Skeletal muscle satellite cell (primary cell): ENCODE measurements at regions not wholly inside any gene's neighbourhood (a gene's known extent, or its start where the extent isn't known, plus 50 kb on each side); places are given as distances from the start of the nearest gene placed in this dataset.

Experiments
- H3K27me3 ChIP-seq: 2 replicates; pipeline ENCODE4 v1.7.0; 2013; ENCODE audit warnings: low read length; ENCODE audit not compliant: control insufficient read depth, insufficient read depth
- H3K36me3 ChIP-seq: 2 replicates; pipeline ENCODE4 v1.7.0; 2013; ENCODE audit warnings: mild to moderate bottlenecking, control low read depth, low read length; ENCODE audit not compliant: insufficient read depth
- H3K4me1 ChIP-seq: 2 replicates; pipeline ENCODE4 v1.7.0; 2013; ENCODE audit warnings: low read length; ENCODE audit not compliant: control insufficient read depth, insufficient read depth
- H3K4me2 ChIP-seq: 2 replicates; pipeline ENCODE4 v1.7.0; 2013; ENCODE audit warnings: mild to moderate bottlenecking, low read length
- H3K4me3 ChIP-seq: 2 replicates; pipeline ENCODE4 v1.7.0; 2013; ENCODE audit warnings: low read length
- H3K9ac ChIP-seq: 2 replicates; pipeline ENCODE4 v1.7.0; 2013; ENCODE audit warnings: mild to moderate bottlenecking, low read depth, low read length, moderate library complexity
- H3K9me3 ChIP-seq: replicated peaks from 2 replicates; pipeline ENCODE4 v1.7.0; 2013; ENCODE audit warnings: mild to moderate bottlenecking, control low read depth, low read length

DNA sequence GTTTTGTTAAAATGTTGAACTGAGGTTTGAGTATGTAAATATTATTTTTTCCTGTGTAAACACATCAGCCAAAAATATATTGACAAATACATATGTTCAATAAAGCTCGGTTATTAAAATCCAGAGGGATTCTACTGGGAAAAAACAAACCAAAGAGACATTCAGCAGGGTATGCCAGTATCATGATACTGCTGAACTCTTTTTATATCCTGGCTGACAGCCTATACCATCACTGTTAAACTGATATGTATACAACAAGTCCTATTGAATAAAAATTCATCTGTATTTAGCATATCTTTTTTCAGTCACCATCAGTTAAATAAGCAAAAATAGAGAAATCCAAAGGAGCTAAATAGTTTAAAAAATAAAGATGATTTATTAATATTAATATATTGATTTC, 71.6 kb upstream of the NEO1 start:
- H3K27me3 ChIP-seq = peaks cover 13% of the 10 kb centered on the region
- H3K4me1 ChIP-seq = no peaks in the 10 kb centered on the region
- H3K4me3 ChIP-seq = no peak overlapping the region
- no peak overlapping the region for H3K4me2 ChIP-seq
- no peaks in the 10 kb centered on the region for H3K36me3 ChIP-seq
- no peak overlapping the region for H3K9ac ChIP-seq
- H3K9me3 ChIP-seq = no peaks in the 10 kb centered on the region

GRCh38 chr15:72979791-72980190, 72.5 kb upstream of the NEO1 start:
- no peaks in the 10 kb centered on the region for H3K4me1 ChIP-seq
- H3K36me3 ChIP-seq = no peaks in the 10 kb centered on the region
- H3K4me2 ChIP-seq = no peak overlapping the region

DNA sequence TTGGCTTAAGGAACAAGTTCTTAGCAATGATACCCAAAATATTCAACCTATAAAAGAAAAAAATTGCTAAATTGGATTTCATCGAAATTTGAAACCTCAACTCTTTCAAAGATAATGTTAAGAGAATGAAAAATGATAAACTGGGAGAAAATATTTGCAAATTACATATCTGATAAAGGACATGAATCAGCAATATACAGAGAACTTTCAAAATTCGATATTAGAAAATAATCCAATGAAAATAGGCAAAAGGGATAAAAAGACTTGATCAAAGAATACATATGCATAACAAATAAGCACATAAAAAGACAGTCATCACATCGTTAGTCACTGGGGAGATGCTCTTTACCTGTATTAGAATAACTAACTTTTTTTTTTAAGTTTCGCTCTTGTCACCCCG, 73.0 kb upstream of the NEO1 start:
- peaks cover 13% of the 10 kb centered on the region for H3K27me3 ChIP-seq
- no peak overlapping the region for H3K9ac ChIP-seq
- no peak overlapping the region for H3K4me3 ChIP-seq
- no peaks in the 10 kb centered on the region for H3K4me1 ChIP-seq
- H3K4me2 ChIP-seq = no peak overlapping the region
- no peaks in the 10 kb centered on the region for H3K36me3 ChIP-seq
- no peaks in the 10 kb centered on the region for H3K9me3 ChIP-seq

More at GRCh38 chr15:72979791-72980190, 72.5 kb upstream of the NEO1 start:
- no peaks in the 10 kb centered on the region for H3K9me3 ChIP-seq
- H3K27me3 ChIP-seq = peaks cover 13% of the 10 kb centered on the region
- no peak overlapping the region for H3K9ac ChIP-seq
- H3K4me3 ChIP-seq = no peak overlapping the region

DNA sequence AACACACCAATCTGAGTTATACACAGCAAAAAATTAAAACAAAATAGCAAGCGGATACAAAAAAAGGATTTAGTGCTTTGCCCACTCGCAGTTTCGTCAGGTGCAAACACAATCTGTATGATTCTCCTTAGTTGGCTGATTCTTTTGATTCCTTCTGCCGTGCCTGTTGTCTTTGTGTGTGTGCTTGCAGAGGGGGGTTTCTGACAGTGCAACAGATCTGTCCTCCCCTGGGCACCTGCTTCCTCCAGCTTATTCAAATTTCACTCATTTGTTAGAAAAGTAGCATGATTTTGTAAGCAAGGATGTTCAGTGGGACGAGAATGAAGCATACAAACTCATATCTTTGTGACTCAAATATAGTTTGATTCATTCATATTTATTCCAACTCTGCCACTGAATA, 74.0 kb upstream of the NEO1 start:
- H3K4me1 ChIP-seq = no peaks in the 10 kb centered on the region
- H3K36me3 ChIP-seq = no peaks in the 10 kb centered on the region
- peaks cover 10% of the 10 kb centered on the region for H3K27me3 ChIP-seq
- H3K9me3 ChIP-seq = no peaks in the 10 kb centered on the region
- H3K4me3 ChIP-seq = no peak overlapping the region
- H3K9ac ChIP-seq = no peak overlapping the region
- no peak overlapping the region for H3K4me2 ChIP-seq

DNA sequence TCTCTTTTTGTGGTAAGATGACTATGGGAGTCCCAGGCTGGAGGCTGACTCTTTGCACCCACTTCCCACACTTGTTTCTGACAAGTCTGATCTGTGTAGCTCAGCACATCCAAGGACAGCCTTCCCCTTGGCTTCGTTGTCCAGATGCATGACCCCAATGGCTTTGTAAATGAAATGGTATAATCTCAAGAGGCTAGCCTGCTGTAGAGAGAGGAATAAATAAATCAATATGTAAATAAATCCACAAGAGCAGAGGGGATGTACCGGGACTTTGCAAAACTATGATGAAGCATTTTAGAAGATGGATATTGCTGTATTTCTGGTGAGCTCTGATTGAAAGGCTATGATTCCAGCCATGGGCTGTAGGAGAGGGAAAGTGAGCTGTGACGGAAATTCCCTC, 79.9 kb upstream of the NEO1 start:
- H3K9ac ChIP-seq = no peak overlapping the region
- no peaks in the 10 kb centered on the region for H3K36me3 ChIP-seq
- no peak overlapping the region for H3K4me3 ChIP-seq
- peaks cover 6% of the 10 kb centered on the region for H3K27me3 ChIP-seq
- H3K9me3 ChIP-seq = no peaks in the 10 kb centered on the region
- no peak overlapping the region for H3K4me2 ChIP-seq
- peaks cover 18% of the 10 kb centered on the region for H3K4me1 ChIP-seq

- Histone ChIP-seq H3K9me3 (no peaks in the 10 kb centered on the region), H3K9ac (peak overlapping the region; percentile 10), H3K4me3 (peak overlapping the region; percentile 58), H3K4me2 (peak overlapping the region; percentile 73), H3K27me3 (peaks cover 6% of the 10 kb centered on the region), H3K4me1 (peaks cover 18% of the 10 kb centered on the region), H3K36me3 (no peaks in the 10 kb centered on the region)
Observed at GRCh38 chr15:72971766-72972165, 80.5 kb upstream of the NEO1 start.

DNA sequence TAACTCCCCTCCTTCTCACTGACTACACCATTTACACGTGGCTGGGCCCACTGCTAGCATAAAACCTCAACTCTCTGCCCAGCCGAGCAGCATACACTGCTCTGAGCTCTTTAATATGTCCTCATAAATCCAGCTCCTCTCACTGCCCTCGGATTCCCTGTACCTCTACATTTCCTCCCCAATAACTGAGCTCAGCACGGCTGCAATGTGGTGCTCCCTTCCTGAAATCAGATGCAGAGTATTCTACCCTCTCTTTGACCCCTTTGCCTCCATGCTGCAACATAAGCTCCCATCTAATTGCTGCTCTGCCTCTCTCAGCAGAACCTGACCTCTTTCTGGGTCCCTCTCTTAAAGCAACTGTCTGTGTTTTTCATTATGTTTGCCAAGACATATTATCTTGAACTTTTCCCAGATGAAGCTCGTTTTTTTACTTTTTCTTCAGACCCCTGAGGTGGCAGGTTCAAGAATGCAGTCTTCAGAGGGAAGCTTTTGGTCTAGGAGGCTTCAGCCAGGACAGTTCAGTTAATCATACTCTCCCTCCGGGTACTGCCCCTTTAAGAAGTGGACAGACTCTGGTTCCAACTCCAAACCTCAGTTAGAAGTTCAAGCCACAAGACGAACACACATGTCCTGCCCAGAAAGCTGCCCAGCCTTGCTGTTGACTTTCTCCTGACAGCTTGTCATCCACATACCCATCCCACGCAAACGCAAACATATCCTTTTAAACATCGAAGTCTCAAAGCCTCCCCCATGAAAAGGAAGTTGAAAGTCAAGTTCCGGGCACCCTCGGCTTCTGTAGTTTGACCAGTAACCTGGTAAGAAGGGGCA, 81.1 kb upstream of the NEO1 start:
- peak overlapping the region; percentile 58 for H3K4me3 ChIP-seq
- peak overlapping the region; percentile 73 for H3K4me2 ChIP-seq
- peak overlapping the region; percentile 10 for H3K9ac ChIP-seq
- H3K36me3 ChIP-seq = no peaks in the 10 kb centered on the region
- peaks cover 6% of the 10 kb centered on the region for H3K27me3 ChIP-seq
- no peaks in the 10 kb centered on the region for H3K9me3 ChIP-seq
- peaks cover 18% of the 10 kb centered on the region for H3K4me1 ChIP-seq

DNA sequence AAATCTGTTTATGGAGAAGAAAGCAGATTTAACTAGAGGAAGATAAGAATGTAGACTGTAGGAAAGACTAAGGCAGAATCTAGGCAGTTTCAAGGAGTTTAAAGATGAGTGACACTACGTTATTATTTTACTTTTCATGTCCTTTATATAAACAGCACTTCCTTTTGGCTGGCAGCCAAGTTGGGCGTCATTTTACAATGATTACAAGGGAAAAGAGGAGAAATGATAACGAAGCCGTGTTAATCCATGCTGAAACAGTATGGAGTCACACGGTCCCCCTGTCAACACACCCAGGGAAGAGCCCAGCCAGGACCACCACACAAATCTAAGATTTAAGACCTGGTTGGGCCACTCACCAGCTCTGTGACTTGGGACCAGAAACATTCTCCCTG, 83.7 kb upstream of the NEO1 start:
- Histone ChIP-seq H3K27me3 (peaks cover 6% of the 10 kb centered on the region), H3K9ac (no peak overlapping the region), H3K36me3 (no peaks in the 10 kb centered on the region), H3K9me3 (no peaks in the 10 kb centered on the region), H3K4me1 (peaks cover 18% of the 10 kb centered on the region), H3K4me2 (no peak overlapping the region), H3K4me3 (no peak overlapping the region)

- H3K4me3 ChIP-seq = no peak overlapping the region
- H3K36me3 ChIP-seq = no peaks in the 10 kb centered on the region
- H3K9me3 ChIP-seq = no peaks in the 10 kb centered on the region
- H3K4me1 ChIP-seq = peaks cover 18% of the 10 kb centered on the region
- H3K27me3 ChIP-seq = peaks cover 6% of the 10 kb centered on the region
- no peak overlapping the region for H3K4me2 ChIP-seq
- no peak overlapping the region for H3K9ac ChIP-seq
Observed at GRCh38 chr15:72967811-72968530, 84.3 kb upstream of the NEO1 start.

- no peak overlapping the region for H3K9ac ChIP-seq
- no peaks in the 10 kb centered on the region for H3K36me3 ChIP-seq
- no peaks in the 10 kb centered on the region for H3K9me3 ChIP-seq
- no peak overlapping the region for H3K4me2 ChIP-seq
- H3K27me3 ChIP-seq = peaks cover 6% of the 10 kb centered on the region
- H3K4me3 ChIP-seq = no peak overlapping the region
- peaks cover 18% of the 10 kb centered on the region for H3K4me1 ChIP-seq
Observed at GRCh38 chr15:72967397-72967796, 84.9 kb upstream of the NEO1 start.

GRCh38 chr15:72966641-72967040, 85.6 kb upstream of the NEO1 start:
- Histone ChIP-seq H3K4me2 (no peak overlapping the region), H3K4me3 (no peak overlapping the region), H3K27me3 (peaks cover 6% of the 10 kb centered on the region), H3K9ac (no peak overlapping the region), H3K36me3 (no peaks in the 10 kb centered on the region), H3K4me1 (peaks cover 15% of the 10 kb centered on the region), H3K9me3 (no peaks in the 10 kb centered on the region)
